H9 (cell line): ENCODE measurements at regions not wholly inside any gene's neighbourhood (a gene's known extent, or its start where the extent isn't known, plus 50 kb on each side); places are given as distances from the start of the nearest gene placed in this dataset.

ENCODE experiments used
- DNase-seq: peaks from one replicate; pipeline ENCODE4 v3.0.0-alpha.2; 2017
- H2AFZ ChIP-seq: one replicate; pipeline ENCODE4 v1.6.1; 2013; ENCODE audit warnings: mild to moderate bottlenecking, low read length, control low read depth, moderate library complexity
- H2AK5ac ChIP-seq: 2 replicates; pipeline ENCODE4 v1.6.1; 2013; ENCODE audit warnings: low read length, control low read depth, mixed read lengths; ENCODE audit not compliant: insufficient read length
- H2BK120ac ChIP-seq: one replicate; pipeline ENCODE4 v1.6.1; 2013; ENCODE audit warnings: low read depth, mild to moderate bottlenecking, low read length, control low read depth, inconsistent platforms; ENCODE audit not compliant: poor library complexity, severe bottlenecking
- H2BK12ac ChIP-seq: 2 replicates; pipeline ENCODE4 v1.6.1; 2013; ENCODE audit warnings: low read length, control low read depth, mixed read lengths, low read depth; ENCODE audit not compliant: insufficient read length
- H2BK15ac ChIP-seq: 2 replicates; pipeline ENCODE4 v1.6.1; 2013; ENCODE audit warnings: low read depth, low read length, control low read depth
- H2BK20ac ChIP-seq: one replicate; pipeline ENCODE4 v1.6.1; 2013; ENCODE audit warnings: low read depth, mild to moderate bottlenecking, low read length, control low read depth, inconsistent platforms; ENCODE audit not compliant: poor library complexity, severe bottlenecking
- H2BK5ac ChIP-seq: 2 replicates; pipeline ENCODE4 v1.6.1; 2013; ENCODE audit warnings: low read length, control low read depth, mixed read lengths; ENCODE audit not compliant: insufficient read length
- H3K14ac ChIP-seq: 2 replicates; pipeline ENCODE4 v1.6.1; 2013; ENCODE audit warnings: low read length, control low read depth; ENCODE audit not compliant: insufficient read depth
- H3K18ac ChIP-seq: 2 replicates; pipeline ENCODE4 v1.6.1; 2013; ENCODE audit warnings: low read depth, mild to moderate bottlenecking, mixed read lengths, low read length, control low read depth; ENCODE audit not compliant: insufficient read length
- H3K23ac ChIP-seq: 2 replicates; pipeline ENCODE4 v1.6.1; 2013; ENCODE audit warnings: low read length, control low read depth, mixed read lengths, low read depth; ENCODE audit not compliant: insufficient read length
- H3K23me2 ChIP-seq: 2 replicates; pipeline ENCODE4 v1.6.1; 2013; ENCODE audit warnings: low read depth, mild to moderate bottlenecking, mixed read lengths, low read length, control low read depth; ENCODE audit not compliant: insufficient read length, poor library complexity, severe bottlenecking
- H3K27ac ChIP-seq: 2 replicates; pipeline ENCODE4 v1.5.1; 2013; ENCODE audit warnings: low read length, control low read depth, mixed read lengths, low read depth; ENCODE audit not compliant: insufficient read length
- H3K27me3 ChIP-seq: 2 replicates; pipeline ENCODE4 v1.6.1; 2013; ENCODE audit warnings: low read length, control low read depth, inconsistent platforms; ENCODE audit not compliant: insufficient read depth
- H3K4ac ChIP-seq: 2 replicates; pipeline ENCODE4 v1.6.1; 2013; ENCODE audit warnings: low read depth, mild to moderate bottlenecking, control low read depth, inconsistent platforms, low read length, moderate library complexity
- H3K4me1 ChIP-seq: 2 replicates; pipeline ENCODE4 v1.6.1; 2013; ENCODE audit warnings: low read length, control low read depth, inconsistent platforms; ENCODE audit not compliant: insufficient read depth
- H3K4me2 ChIP-seq: 2 replicates; pipeline ENCODE4 v1.6.1; 2013; ENCODE audit warnings: low read length, control low read depth, mixed read lengths; ENCODE audit not compliant: insufficient read length, insufficient read depth
- H3K56ac ChIP-seq: 2 replicates; pipeline ENCODE4 v1.6.1; 2013; ENCODE audit warnings: low read depth, mild to moderate bottlenecking, mixed read lengths, low read length, control low read depth; ENCODE audit not compliant: insufficient read length
- H3K79me1 ChIP-seq: 2 replicates; pipeline ENCODE4 v1.6.1; 2013; ENCODE audit warnings: low read depth, mild to moderate bottlenecking, moderate library complexity, low read length, control low read depth, inconsistent platforms; ENCODE audit not compliant: insufficient read depth, poor library complexity, severe bottlenecking
- H3K79me2 ChIP-seq: 2 replicates; pipeline ENCODE4 v1.6.1; 2013; ENCODE audit warnings: low read length, control low read depth, inconsistent platforms; ENCODE audit not compliant: insufficient read depth
- H3K9ac ChIP-seq: 2 replicates; pipeline ENCODE4 v1.6.1; 2013; ENCODE audit warnings: low read length, control low read depth, mixed read lengths; ENCODE audit not compliant: insufficient read length; ENCODE audit errors: extremely low read depth
- H3K9me3 ChIP-seq: one replicate; pipeline ENCODE4 v1.6.1; 2013; ENCODE audit warnings: low read depth, low read length, inconsistent platforms; ENCODE audit not compliant: control insufficient read depth
- H3T11ph ChIP-seq: one replicate; pipeline ENCODE4 v1.6.1; 2013; ENCODE audit warnings: mild to moderate bottlenecking, low read length, control low read depth, inconsistent platforms
- H4K20me1 ChIP-seq: one replicate; pipeline ENCODE4 v1.6.1; 2013; ENCODE audit not compliant: control insufficient read depth, insufficient read length, insufficient read depth
- H4K5ac ChIP-seq: 2 replicates; pipeline ENCODE4 v1.6.1; 2013; ENCODE audit warnings: low read depth, mild to moderate bottlenecking, mixed read lengths, low read length, control low read depth; ENCODE audit not compliant: insufficient read length
- H4K8ac ChIP-seq: replicated peaks from 2 replicates; pipeline ENCODE4 v1.6.1; 2013; ENCODE audit warnings: low read length, control low read depth, mixed read lengths, low read depth; ENCODE audit not compliant: insufficient read length
- H4K91ac ChIP-seq: 2 replicates; pipeline ENCODE4 v1.6.1; 2013; ENCODE audit warnings: low read depth, mild to moderate bottlenecking, moderate library complexity, mixed read lengths, low read length, control low read depth; ENCODE audit not compliant: insufficient read length
- H3K27ac Mint-ChIP-seq, 3 experiments: 2 replicates in 2 of 3; 3 replicates in 1 of 3; pipeline ENCODE4 v1.8.0; 2020 to 2021; ENCODE audit warnings: mixed read lengths in 3 of 3, mild to moderate bottlenecking in 1 of 3, moderate library complexity in 1 of 3
- H3K27me3 Mint-ChIP-seq: 2 replicates; pipeline ENCODE4 v1.8.0; 2021; ENCODE audit warnings: low read depth, mild to moderate bottlenecking, moderate library complexity, mixed read lengths
- H3K36me3 Mint-ChIP-seq, 3 experiments: 2 replicates in 2 of 3; 3 replicates in 1 of 3; pipeline ENCODE4 v1.8.0; 2020 to 2021; ENCODE audit warnings: low read depth in 3 of 3, mixed read lengths in 3 of 3; ENCODE audit not compliant: insufficient read depth in 1 of 3
- H3K4me1 Mint-ChIP-seq, 2 experiments: 2 replicates each; pipeline ENCODE4 v1.8.0; 2020; ENCODE audit warnings: mixed read lengths in 2 of 2
- H3K4me3 Mint-ChIP-seq, 2 experiments: 2 replicates in 1 of 2; 3 replicates in 1 of 2; pipeline ENCODE4 v1.8.0; 2020 to 2021; ENCODE audit warnings: mild to moderate bottlenecking in 2 of 2, mixed read lengths in 2 of 2, moderate library complexity in 1 of 2
- H3K9me3 Mint-ChIP-seq, 2 experiments: 2 replicates in 1 of 2; 3 replicates in 1 of 2; pipeline ENCODE4 v1.8.0; 2020; ENCODE audit warnings: mild to moderate bottlenecking in 2 of 2, mixed read lengths in 2 of 2, moderate library complexity in 1 of 2
- WGBS: extraction: QIAGEN DNeasy Blood & Tissue Kit; methylation state at CpG from one replicate; pipeline ENCODE4 v1.1.7; 2013; ENCODE audit warnings: missing lambda C conversion rate, low lambda C conversion rate, mixed read lengths; ENCODE audit not compliant: insufficient read length; ENCODE audit errors: extremely low coverage; 5-methylcytosine and 5-hydroxymethylcytosine counted together
- TF ChIP-seq, protein P1 (sequence below): fragments of 200-600 bp; sonication (generic); conservative IDR thresholded peaks from 3 replicates; pipeline ENCODE4 v1.8.0; 2021; ENCODE audit warnings: antibody characterized with exemption, mild to moderate bottlenecking

DNA sequence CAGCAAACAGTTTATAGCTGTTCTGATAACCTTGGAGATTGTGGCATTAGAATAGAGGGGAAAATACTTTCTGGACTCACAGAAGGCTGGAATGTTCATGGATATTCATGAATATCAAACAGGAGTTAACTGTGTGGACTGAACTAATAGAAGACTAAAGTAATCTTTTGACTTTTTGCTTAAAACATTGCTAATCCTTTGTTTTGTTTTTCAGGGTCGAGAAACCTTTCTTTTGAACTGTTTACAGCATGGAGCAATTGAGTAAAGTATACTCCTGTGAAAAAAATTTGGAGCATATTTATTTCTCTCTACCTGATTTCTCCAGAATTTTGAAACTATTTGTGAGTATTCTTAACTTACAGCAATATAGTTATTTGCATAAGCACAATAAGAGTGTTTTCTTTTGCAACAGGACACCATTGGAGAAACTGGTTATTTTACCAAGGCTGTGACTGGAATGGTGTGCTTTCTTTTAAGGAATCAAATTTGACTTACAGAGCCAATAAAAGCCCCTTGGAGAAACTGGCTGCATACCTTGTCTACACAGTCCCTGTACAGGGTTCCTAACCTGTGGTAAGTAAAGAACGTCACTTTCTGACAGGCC, 821.6 kb downstream of the TBC1D22A start:
- no peak overlapping the region for H3K4me3 Mint-ChIP-seq

More for the DNA sequence above, 821.6 kb downstream of the TBC1D22A start:
- H4K91ac ChIP-seq: no peak overlapping the region
- H2BK20ac ChIP-seq: no peak overlapping the region
- H3K23ac ChIP-seq: no peak overlapping the region
- no peak overlapping the region for H2AK5ac ChIP-seq
- H2BK120ac ChIP-seq: no peak overlapping the region
- no peak overlapping the region for H3K4ac ChIP-seq
- WGBS: no CpG with 5 or more reads among the region's 2 CpGs
- DNase-seq: no peak
- no peak overlapping the region for H2BK12ac ChIP-seq
- Mint-ChIP-seq H3K27ac (no peak overlapping the region), H3K4me1 (no peaks in the 10 kb centered on the region), H3K27me3 (peaks cover 2% of the 10 kb centered on the region; the same call in 1 of the 2 replicates), H3K9me3 (peaks cover 71 to 86% of the 10 kb centered on the region in 2 experiments), H3K36me3 (peaks cover 4 to 26% (median 15%) of the 10 kb centered on the region in 3 experiments; a peak in 6 of 7 replicates)
- no peaks in the 10 kb centered on the region for H4K20me1 ChIP-seq
- H3K9me3 ChIP-seq: peaks cover 70% of the 10 kb centered on the region
- no peak overlapping the region for H3K14ac ChIP-seq
- TF ChIP-seq, protein P1, sequence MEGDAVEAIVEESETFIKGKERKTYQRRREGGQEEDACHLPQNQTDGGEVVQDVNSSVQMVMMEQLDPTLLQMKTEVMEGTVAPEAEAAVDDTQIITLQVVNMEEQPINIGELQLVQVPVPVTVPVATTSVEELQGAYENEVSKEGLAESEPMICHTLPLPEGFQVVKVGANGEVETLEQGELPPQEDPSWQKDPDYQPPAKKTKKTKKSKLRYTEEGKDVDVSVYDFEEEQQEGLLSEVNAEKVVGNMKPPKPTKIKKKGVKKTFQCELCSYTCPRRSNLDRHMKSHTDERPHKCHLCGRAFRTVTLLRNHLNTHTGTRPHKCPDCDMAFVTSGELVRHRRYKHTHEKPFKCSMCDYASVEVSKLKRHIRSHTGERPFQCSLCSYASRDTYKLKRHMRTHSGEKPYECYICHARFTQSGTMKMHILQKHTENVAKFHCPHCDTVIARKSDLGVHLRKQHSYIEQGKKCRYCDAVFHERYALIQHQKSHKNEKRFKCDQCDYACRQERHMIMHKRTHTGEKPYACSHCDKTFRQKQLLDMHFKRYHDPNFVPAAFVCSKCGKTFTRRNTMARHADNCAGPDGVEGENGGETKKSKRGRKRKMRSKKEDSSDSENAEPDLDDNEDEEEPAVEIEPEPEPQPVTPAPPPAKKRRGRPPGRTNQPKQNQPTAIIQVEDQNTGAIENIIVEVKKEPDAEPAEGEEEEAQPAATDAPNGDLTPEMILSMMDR: no peak
- no peak overlapping the region for H3T11ph ChIP-seq
- no peaks in the 10 kb centered on the region for H3K79me1 ChIP-seq
- H3K9ac ChIP-seq: no peak overlapping the region
- H3K18ac ChIP-seq: no peak overlapping the region
- H3K56ac ChIP-seq: no peak overlapping the region
- H4K8ac ChIP-seq: no peak overlapping the region
- H4K5ac ChIP-seq: no peak overlapping the region
- no peaks in the 10 kb centered on the region for H3K27me3 ChIP-seq
- H3K27ac ChIP-seq: no peak overlapping the region
- no peak overlapping the region for H2AFZ ChIP-seq
- H3K4me1 ChIP-seq: no peaks in the 10 kb centered on the region
- no peak overlapping the region for H2BK15ac ChIP-seq
- H2BK5ac ChIP-seq: no peak overlapping the region
- no peak overlapping the region for H3K4me2 ChIP-seq
- H3K23me2 ChIP-seq: no peaks in the 10 kb centered on the region
- H3K79me2 ChIP-seq: no peaks in the 10 kb centered on the region
